ENCODE measurements at regions not wholly inside any gene's neighbourhood (a gene's known extent, or its start where the extent isn't known, plus 50 kb on each side); places are given as distances from the start of the nearest gene placed in this dataset.
A peak's percentile ranks its signal among the peaks of the same experiment; 100 is the strongest.
"Not testable (repeated sequence)": the region's sequence is repeated elsewhere in the genome, so short reads cannot be mapped to it uniquely, and the experiment has no call there.

GRCh38 chr21:36602735-36603134 is 96.2 kb upstream of the SIM2 start:
- DNase-seq = no peak

- DNase-seq = no peak
Measured at GRCh38 chr21:36603221-36603620, 95.7 kb upstream of the SIM2 start.

GRCh38 chr21:36605426-36605825 is 93.5 kb upstream of the SIM2 start:
- DNase-seq = no peak

GRCh38 chr21:36606287-36606982 is 92.5 kb upstream of the SIM2 start:
- DNase-seq = no peak

- no peak for DNase-seq
Measured at GRCh38 chr21:36606983-36607325, 92.0 kb upstream of the SIM2 start.

GRCh38 chr21:36608041-36608896 is 90.6 kb upstream of the SIM2 start:
- DNase-seq = no peak

GRCh38 chr21:36608897-36609225 is 90.1 kb upstream of the SIM2 start:
- DNase-seq = no peak

- DNase-seq = no peak
Measured at GRCh38 chr21:36609654-36610053, 89.3 kb upstream of the SIM2 start.

- no peak for DNase-seq
Measured at GRCh38 chr21:36610201-36610600, 88.7 kb upstream of the SIM2 start.

- no peak for DNase-seq
Measured at GRCh38 chr21:36610935-36611334, 88.0 kb upstream of the SIM2 start.

GRCh38 chr21:36611379-36611778 is 87.5 kb upstream of the SIM2 start:
- DNase-seq = no peak

GRCh38 chr21:36613059-36613458 is 85.9 kb upstream of the SIM2 start:
- DNase-seq = no peak

- no peak for DNase-seq
Measured at GRCh38 chr21:36613554-36613953, 85.4 kb upstream of the SIM2 start.

- DNase-seq = no peak
Measured at GRCh38 chr21:36615274-36615964, 83.5 kb upstream of the SIM2 start.

GRCh38 chr21:36616773-36617172 is 82.1 kb upstream of the SIM2 start:
- DNase-seq = not testable (repeated sequence)

GRCh38 chr21:36621794-36622193 is 77.1 kb upstream of the SIM2 start:
- DNase-seq = not testable (repeated sequence)

GRCh38 chr21:36624105-36624504 is 74.8 kb upstream of the SIM2 start:
- DNase-seq = no peak

GRCh38 chr21:36626791-36627190 is 72.1 kb upstream of the SIM2 start:
- DNase-seq = no peak

- DNase-seq = peak in 1 of 4 experiments; percentile 3
Measured at GRCh38 chr21:36627242-36627641, 71.7 kb upstream of the SIM2 start.

GRCh38 chr21:36628106-36628505 is 70.8 kb upstream of the SIM2 start:
- no peak for DNase-seq

- DNase-seq = no peak
Measured at GRCh38 chr21:36628761-36629460, 70.0 kb upstream of the SIM2 start.

GRCh38 chr21:36630485-36631206 is 68.3 kb upstream of the SIM2 start:
- peak; percentile 60 to 85 (median 76) for DNase-seq

All from suppressor macrophage (primary cell).